ENCODE measurements at regions not wholly inside any gene's neighbourhood (a gene's known extent, or its start where the extent isn't known, plus 50 kb on each side); places are given as distances from the start of the nearest gene placed in this dataset.

DNA sequence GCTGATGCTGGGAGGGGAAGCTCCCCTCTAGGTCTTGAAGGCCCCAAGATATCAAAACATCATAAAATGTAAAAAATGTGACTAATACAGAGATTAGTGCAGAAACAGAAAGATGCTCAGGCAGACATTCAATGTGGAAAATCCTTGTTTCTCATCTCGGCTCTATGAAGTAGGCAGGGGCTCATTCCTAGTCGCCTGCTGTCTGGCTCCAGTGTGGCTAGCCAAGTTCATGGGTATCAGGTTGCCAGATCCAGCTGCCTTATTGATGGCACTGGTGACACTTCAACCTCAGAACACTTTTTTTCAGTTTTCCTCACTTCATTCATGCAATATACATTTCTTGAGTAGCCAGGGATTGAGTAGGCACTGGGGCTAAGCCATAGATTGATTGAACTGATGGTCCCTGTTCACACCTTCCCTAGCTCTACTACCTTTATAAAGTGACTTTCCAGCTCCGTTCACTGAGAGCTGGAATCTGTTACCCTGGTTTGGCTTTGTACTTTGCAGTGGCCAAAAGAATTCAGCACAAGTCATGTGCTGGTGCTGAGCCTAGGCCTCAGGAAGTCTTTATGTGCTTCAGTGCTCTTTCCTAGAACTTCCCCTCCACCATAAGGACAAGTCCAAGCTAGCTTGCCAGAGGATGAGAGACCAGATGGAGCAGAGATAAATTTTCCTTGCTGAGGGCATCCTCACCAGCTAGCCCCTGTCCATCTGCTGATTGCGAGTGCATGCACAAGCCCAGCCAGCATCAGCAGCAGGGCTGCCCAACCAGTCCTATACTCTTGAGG, 373.6 kb upstream of the ST6GAL2 start (continued):
- TF ChIP-seq, protein P1, sequence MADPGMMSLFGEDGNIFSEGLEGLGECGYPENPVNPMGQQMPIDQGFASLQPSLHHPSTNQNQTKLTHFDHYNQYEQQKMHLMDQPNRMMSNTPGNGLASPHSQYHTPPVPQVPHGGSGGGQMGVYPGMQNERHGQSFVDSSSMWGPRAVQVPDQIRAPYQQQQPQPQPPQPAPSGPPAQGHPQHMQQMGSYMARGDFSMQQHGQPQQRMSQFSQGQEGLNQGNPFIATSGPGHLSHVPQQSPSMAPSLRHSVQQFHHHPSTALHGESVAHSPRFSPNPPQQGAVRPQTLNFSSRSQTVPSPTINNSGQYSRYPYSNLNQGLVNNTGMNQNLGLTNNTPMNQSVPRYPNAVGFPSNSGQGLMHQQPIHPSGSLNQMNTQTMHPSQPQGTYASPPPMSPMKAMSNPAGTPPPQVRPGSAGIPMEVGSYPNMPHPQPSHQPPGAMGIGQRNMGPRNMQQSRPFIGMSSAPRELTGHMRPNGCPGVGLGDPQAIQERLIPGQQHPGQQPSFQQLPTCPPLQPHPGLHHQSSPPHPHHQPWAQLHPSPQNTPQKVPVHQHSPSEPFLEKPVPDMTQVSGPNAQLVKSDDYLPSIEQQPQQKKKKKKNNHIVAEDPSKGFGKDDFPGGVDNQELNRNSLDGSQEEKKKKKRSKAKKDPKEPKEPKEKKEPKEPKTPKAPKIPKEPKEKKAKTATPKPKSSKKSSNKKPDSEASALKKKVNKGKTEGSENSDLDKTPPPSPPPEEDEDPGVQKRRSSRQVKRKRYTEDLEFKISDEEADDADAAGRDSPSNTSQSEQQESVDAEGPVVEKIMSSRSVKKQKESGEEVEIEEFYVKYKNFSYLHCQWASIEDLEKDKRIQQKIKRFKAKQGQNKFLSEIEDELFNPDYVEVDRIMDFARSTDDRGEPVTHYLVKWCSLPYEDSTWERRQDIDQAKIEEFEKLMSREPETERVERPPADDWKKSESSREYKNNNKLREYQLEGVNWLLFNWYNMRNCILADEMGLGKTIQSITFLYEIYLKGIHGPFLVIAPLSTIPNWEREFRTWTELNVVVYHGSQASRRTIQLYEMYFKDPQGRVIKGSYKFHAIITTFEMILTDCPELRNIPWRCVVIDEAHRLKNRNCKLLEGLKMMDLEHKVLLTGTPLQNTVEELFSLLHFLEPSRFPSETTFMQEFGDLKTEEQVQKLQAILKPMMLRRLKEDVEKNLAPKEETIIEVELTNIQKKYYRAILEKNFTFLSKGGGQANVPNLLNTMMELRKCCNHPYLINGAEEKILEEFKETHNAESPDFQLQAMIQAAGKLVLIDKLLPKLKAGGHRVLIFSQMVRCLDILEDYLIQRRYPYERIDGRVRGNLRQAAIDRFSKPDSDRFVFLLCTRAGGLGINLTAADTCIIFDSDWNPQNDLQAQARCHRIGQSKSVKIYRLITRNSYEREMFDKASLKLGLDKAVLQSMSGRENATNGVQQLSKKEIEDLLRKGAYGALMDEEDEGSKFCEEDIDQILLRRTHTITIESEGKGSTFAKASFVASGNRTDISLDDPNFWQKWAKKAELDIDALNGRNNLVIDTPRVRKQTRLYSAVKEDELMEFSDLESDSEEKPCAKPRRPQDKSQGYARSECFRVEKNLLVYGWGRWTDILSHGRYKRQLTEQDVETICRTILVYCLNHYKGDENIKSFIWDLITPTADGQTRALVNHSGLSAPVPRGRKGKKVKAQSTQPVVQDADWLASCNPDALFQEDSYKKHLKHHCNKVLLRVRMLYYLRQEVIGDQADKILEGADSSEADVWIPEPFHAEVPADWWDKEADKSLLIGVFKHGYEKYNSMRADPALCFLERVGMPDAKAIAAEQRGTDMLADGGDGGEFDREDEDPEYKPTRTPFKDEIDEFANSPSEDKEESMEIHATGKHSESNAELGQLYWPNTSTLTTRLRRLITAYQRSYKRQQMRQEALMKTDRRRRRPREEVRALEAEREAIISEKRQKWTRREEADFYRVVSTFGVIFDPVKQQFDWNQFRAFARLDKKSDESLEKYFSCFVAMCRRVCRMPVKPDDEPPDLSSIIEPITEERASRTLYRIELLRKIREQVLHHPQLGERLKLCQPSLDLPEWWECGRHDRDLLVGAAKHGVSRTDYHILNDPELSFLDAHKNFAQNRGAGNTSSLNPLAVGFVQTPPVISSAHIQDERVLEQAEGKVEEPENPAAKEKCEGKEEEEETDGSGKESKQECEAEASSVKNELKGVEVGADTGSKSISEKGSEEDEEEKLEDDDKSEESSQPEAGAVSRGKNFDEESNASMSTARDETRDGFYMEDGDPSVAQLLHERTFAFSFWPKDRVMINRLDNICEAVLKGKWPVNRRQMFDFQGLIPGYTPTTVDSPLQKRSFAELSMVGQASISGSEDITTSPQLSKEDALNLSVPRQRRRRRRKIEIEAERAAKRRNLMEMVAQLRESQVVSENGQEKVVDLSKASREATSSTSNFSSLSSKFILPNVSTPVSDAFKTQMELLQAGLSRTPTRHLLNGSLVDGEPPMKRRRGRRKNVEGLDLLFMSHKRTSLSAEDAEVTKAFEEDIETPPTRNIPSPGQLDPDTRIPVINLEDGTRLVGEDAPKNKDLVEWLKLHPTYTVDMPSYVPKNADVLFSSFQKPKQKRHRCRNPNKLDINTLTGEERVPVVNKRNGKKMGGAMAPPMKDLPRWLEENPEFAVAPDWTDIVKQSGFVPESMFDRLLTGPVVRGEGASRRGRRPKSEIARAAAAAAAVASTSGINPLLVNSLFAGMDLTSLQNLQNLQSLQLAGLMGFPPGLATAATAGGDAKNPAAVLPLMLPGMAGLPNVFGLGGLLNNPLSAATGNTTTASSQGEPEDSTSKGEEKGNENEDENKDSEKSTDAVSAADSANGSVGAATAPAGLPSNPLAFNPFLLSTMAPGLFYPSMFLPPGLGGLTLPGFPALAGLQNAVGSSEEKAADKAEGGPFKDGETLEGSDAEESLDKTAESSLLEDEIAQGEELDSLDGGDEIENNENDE (IDR thresholded peaks at IDR 0.05; ENCODE audit: low read depth, low read length): no peak
- TF ChIP-seq MYBL2 (IDR thresholded peaks at IDR 0.05; ENCODE audit: low read depth): no peak
- TF ChIP-seq MYBL2 (CRISPR knock-in tag; IDR thresholded peaks at IDR 0.05; ENCODE audit: borderline replicate concordance): no peak
- TF ChIP-seq ZNF134 (CRISPR knock-in tag; conservative IDR thresholded peaks at IDR 0.05): no peak
- no peak for TF ChIP-seq JUND (IDR thresholded peaks at IDR 0.05; ENCODE audit: borderline replicate concordance, low read depth, low read length)
- TF ChIP-seq JUND (tag; IDR thresholded peaks at IDR 0.05; ENCODE audit: borderline replicate concordance, low read depth, low read length): no peak
- no peak for TF ChIP-seq SMC3 (conservative IDR thresholded peaks at IDR 0.05; ENCODE audit: insufficient read depth, low read depth, low read length)
- no peak for TF ChIP-seq MBD2 (IDR thresholded peaks at IDR 0.05; ENCODE audit: borderline replicate concordance, low read depth)
- no peak for TF ChIP-seq POLR2H (tag; IDR thresholded peaks at IDR 0.05; ENCODE audit: low read depth)
- TF ChIP-seq IRF2 (CRISPR knock-in tag; IDR thresholded peaks at IDR 0.05): no peak
- TF ChIP-seq, protein P2, sequence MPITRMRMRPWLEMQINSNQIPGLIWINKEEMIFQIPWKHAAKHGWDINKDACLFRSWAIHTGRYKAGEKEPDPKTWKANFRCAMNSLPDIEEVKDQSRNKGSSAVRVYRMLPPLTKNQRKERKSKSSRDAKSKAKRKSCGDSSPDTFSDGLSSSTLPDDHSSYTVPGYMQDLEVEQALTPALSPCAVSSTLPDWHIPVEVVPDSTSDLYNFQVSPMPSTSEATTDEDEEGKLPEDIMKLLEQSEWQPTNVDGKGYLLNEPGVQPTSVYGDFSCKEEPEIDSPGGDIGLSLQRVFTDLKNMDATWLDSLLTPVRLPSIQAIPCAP (CRISPR knock-in tag; IDR thresholded peaks at IDR 0.05; ENCODE audit: borderline replicate concordance): no peak
- no peak for TF ChIP-seq ZNF668 (CRISPR knock-in tag; IDR thresholded peaks at IDR 0.05)

Measured in K562 (cell line).